Aorta (tissue), 5 donors: ENCODE measurements at regions not wholly inside any gene's neighbourhood (a gene's known extent, or its start where the extent isn't known, plus 50 kb on each side); places are given as distances from the start of the nearest gene placed in this dataset.
"Not testable (repeated sequence)": the region's sequence is repeated elsewhere in the genome, so short reads cannot be mapped to it uniquely, and the experiment has no call there.

ENCODE experiments used
- ATAC-seq: fragments of 200-7000 bp; cut with Tn5 transposase; one replicate; pipeline ENCODE4 v1.9.1; 2022; ENCODE audit warnings: moderate library complexity; ENCODE audit not compliant: low FRiP score
- DNase-seq, 2 donors: peaks; one replicate each; pipeline ENCODE4 v3.0.0-alpha.2; 2020
- H3K27ac ChIP-seq, 2 donors: one replicate each; pipeline ENCODE4 v1.5.1; 2013; ENCODE audit warnings: low read length in 2 of 2, mild to moderate bottlenecking in 2 of 2, moderate library complexity in 2 of 2, control low read depth in 1 of 2, inconsistent platforms in 1 of 2, low read depth in 1 of 2
- H3K27me3 ChIP-seq, 2 donors: one replicate each; pipeline ENCODE4 v1.6.1; 2013; ENCODE audit warnings: control low read depth in 1 of 2, low read length in 1 of 2, mild to moderate bottlenecking in 1 of 2, moderate library complexity in 1 of 2; ENCODE audit not compliant: insufficient read depth in 2 of 2, control insufficient read depth in 1 of 2
- H3K36me3 ChIP-seq, 2 donors: one replicate each; pipeline ENCODE4 v1.6.1; 2013; ENCODE audit warnings: control low read depth in 1 of 2, low read length in 1 of 2, mild to moderate bottlenecking in 1 of 2; ENCODE audit not compliant: insufficient read depth in 2 of 2, control insufficient read depth in 1 of 2
- H3K4me1 ChIP-seq, 2 donors: one replicate each; pipeline ENCODE4 v1.6.1; 2013; ENCODE audit warnings: low read length in 2 of 2, control low read depth in 1 of 2, mild to moderate bottlenecking in 1 of 2, moderate library complexity in 1 of 2; ENCODE audit not compliant: insufficient read depth in 2 of 2, control insufficient read depth in 1 of 2
- H3K4me3 ChIP-seq, 2 donors: one replicate each; pipeline ENCODE4 v1.5.1; 2013; ENCODE audit warnings: low read length in 2 of 2, control low read depth in 1 of 2, mild to moderate bottlenecking in 1 of 2
- H3K9me3 ChIP-seq: one replicate; pipeline ENCODE4 v1.6.1; 2013; ENCODE audit warnings: mild to moderate bottlenecking, low read length; ENCODE audit not compliant: control insufficient read depth
- WGBS, 2 donors: extraction: QIAGEN DNeasy Blood & Tissue Kit; methylation state at CpG; one replicate each; pipeline ENCODE4 v1.1.7; 2013; 5-methylcytosine and 5-hydroxymethylcytosine counted together
- intact Hi-C, 2 donors: fragments of 100-400 bp; cut with DNase I; formaldehyde crosslinking; loops; one replicate each; pipeline versions ENCODE4 v1.14.2 to v1.15.0; 2022
- microRNA-seq, 2 donors: library from miRNA; unstranded; fragments of <30 nt; microRNA quantifications; one replicate each; pipeline ENCODE4 v1.2.0, GENCODE V29; 2020
- donor health status: healthy with polysubstance abuse.
- donor health status: Bipolar disorder and iron deficiency.
- donor health status: DM: no; HTN: no; CAD: no.
- donor health status: DM: no; HTN: no; CAD: no.
- donor health status: DM: yes; HTN: yes; CAD: no.

DNA sequence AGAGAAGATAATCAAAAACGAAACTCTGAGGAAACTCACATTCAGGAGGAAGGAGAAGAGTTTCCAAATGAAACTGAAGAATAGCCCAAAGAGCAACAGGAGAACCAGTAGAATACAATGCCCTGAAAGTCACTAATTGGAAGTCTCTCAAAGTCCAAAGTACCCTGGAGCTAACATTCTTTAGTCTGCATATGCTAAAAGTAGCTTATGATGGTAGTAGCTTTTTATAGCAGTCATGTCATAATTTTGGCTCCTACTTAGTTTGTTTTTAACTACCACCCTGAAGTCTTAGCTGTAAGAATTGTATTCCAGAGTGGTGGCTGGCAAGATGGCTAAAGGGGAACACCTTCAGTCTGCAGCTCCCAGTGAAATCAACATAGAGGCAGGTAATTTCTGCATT is 100.3 kb upstream of the FGF16 start:
- WGBS, 2 donors, result 7 to 9% methylated on average over 1 of the region's 1 CpG
- peak; percentile 65 for ATAC-seq
- no peaks in the 10 kb centered on the region for H3K4me1 ChIP-seq
- H3K9me3 ChIP-seq, result no peaks in the 10 kb centered on the region
- H3K27ac ChIP-seq, result peak overlapping the region; percentile 67 to 83
- DNase-seq, result no peak
- intact Hi-C loops, result no loop called here
- H3K4me3 ChIP-seq, result no peak overlapping the region
- no peaks in the 10 kb centered on the region for H3K27me3 ChIP-seq
- no peaks in the 10 kb centered on the region for H3K36me3 ChIP-seq

DNA sequence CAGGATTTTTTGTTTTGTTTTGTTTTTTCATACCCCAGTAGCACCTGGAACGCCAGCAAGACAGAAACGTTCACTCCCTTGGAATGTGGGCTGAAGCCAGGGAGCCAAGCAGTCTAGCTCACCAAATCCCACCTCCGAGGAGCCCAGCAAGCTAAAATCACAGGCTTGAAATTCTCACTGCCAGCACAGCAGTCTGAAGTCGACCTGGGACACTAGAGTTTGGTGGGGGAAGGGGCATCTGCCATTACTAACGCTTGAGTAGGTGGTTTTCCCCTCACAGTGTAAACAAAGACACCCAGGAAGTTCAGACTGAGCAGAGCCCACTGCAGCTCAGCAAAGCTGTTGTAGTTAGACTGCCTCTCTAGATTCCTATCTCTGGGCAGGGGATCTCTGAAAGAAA is 99.6 kb upstream of the FGF16 start:
- no peak for DNase-seq
- Histone ChIP-seq H3K36me3 (no peaks in the 10 kb centered on the region), H3K9me3 (no peaks in the 10 kb centered on the region), H3K27me3 (no peaks in the 10 kb centered on the region), H3K27ac (peak overlapping the region in 1 of 2 donors; percentile 83), H3K4me1 (no peaks in the 10 kb centered on the region), H3K4me3 (no peak overlapping the region)
- 6 to 25% methylated on average over 5 of the region's 5 CpGs for WGBS, 2 donors
- ATAC-seq, result no peak
- intact Hi-C loops, result no loop called here

DNA sequence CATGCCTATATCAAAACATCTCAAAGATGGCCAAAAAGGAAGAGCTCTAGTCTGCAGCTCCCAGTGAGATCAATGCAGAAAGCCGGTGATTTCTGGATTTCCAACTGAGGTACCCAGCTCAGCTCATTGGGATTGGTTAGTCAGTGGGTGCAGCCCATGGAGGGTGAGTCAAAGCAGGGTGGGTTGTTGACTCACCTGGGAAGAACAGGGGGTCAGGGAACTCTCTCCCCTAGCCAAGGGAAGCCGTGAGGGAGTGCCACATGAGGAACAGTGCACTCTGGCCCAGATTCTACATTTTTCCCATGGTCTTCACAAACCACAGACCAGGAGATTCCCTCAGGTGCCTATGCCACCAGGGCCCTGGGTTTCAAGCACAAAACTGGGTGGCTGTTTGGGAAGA is 57.3 kb upstream of the FGF16 start:
- DNase-seq (no peak), ATAC-seq (no peak)
- no peaks in the 10 kb centered on the region for H3K27me3 ChIP-seq
- H3K9me3 ChIP-seq, result no peaks in the 10 kb centered on the region
- no peaks in the 10 kb centered on the region for H3K4me1 ChIP-seq
- H3K36me3 ChIP-seq, result no peaks in the 10 kb centered on the region
- H3K27ac ChIP-seq, result no peak overlapping the region
- intact Hi-C loops, result no loop called here
- WGBS, 2 donors, result 61 to 83% methylated on average over 2 of the region's 2 CpGs
- no peak overlapping the region for H3K4me3 ChIP-seq

DNA sequence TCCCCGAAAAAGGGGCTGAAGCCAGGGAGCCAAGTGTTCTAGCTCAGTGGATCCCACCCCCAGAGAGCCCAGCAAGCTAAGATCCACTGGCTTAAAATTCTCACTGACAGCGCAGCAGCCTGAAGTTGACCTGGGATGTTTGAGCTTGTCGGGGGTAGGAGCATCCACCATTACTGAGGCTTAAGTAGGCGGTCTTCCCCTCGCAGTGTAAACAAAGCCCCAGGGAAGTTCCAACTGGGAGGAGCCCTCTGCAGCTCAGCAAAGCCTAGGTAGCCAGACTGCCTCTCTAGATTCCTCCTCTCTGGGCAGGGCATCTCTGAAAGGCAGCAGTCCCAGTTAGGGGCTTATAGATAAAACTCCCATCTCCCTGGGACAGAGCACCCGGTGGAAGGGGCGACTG is 56.8 kb upstream of the FGF16 start:
- H3K36me3 ChIP-seq, H3K4me3 ChIP-seq, intact Hi-C loops, ATAC-seq, DNase-seq, H3K27ac ChIP-seq, H3K27me3 ChIP-seq, H3K4me1 ChIP-seq, H3K9me3 ChIP-seq: not testable (repeated sequence)
- 70 to 78% methylated on average over 7 of the region's 7 CpGs for WGBS, 2 donors

DNA sequence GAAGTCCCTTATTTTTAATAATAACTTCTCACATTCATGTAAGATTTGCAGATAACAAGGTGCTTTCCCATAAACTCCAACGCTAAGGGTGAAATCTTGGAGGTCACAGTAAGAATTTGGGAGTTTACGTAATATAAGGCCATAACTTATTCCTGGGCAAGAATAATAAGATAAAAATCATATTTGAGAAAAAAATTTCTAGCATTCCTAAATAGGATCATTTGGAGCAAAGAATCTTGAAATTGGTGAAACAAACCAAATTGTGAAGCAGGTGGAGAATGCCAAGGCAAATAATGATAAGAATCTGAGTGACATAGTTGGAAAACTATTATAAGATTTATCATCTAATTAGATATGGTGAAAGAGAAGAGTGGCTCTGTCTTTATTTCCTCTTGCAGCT is 50.4 kb upstream of the FGF16 start:
- 42 to 50% methylated on average over 2 of the region's 2 CpGs for WGBS, 2 donors
- no peak for DNase-seq
- no peak overlapping the region for H3K27ac ChIP-seq
- ATAC-seq, result no peak
- no peak overlapping the region for H3K4me3 ChIP-seq
- H3K36me3 ChIP-seq, result no peaks in the 10 kb centered on the region
- H3K9me3 ChIP-seq, result no peaks in the 10 kb centered on the region
- no peaks in the 10 kb centered on the region for H3K27me3 ChIP-seq
- intact Hi-C loops, result no loop called here
- no peaks in the 10 kb centered on the region for H3K4me1 ChIP-seq

Small RNAs in the stretch of these regions (microRNA-seq; reads per million reads assigned to microRNA genes)
- 0 reads per million in 2 donors for gene MIR325
- 0 reads per million in 2 donors for gene MIR384
